WI38 (cell line): ENCODE measurements at regions not wholly inside any gene's neighbourhood (a gene's known extent, or its start where the extent isn't known, plus 50 kb on each side); places are given as distances from the start of the nearest gene placed in this dataset.

ENCODE experiments used
- H3K4me3 ChIP-seq: 2 replicates; pipeline ENCODE4 v1.5.1; 2011; ENCODE audit warnings: low read depth, mild to moderate bottlenecking, control low read depth, low read length
- TF ChIP-seq, protein P1 (sequence below): IDR thresholded peaks from 2 replicates; pipeline ENCODE4 v1.5.1; 2012; ENCODE audit warnings: low read depth, mild to moderate bottlenecking, control low read depth, low read length

DNA sequence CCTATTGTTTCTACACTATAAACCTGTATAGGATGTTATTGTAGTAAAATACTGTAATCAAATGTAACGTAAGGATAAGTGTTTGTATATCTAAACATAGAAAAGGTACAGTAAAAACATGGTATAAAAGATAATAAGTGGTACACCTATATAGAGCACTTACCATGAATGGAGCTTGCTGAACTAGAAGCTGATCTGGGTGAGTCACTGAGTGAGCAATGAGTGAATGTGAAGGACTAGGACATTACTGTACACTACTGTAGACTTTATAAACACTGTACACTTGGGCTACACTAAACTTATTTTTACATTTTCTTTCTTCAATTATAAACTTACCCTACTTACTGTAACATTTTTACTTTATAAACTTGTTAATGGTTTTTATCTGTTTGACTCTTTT lies 732.9 kb upstream of the LRRN3 start:
- TF ChIP-seq, protein P1, sequence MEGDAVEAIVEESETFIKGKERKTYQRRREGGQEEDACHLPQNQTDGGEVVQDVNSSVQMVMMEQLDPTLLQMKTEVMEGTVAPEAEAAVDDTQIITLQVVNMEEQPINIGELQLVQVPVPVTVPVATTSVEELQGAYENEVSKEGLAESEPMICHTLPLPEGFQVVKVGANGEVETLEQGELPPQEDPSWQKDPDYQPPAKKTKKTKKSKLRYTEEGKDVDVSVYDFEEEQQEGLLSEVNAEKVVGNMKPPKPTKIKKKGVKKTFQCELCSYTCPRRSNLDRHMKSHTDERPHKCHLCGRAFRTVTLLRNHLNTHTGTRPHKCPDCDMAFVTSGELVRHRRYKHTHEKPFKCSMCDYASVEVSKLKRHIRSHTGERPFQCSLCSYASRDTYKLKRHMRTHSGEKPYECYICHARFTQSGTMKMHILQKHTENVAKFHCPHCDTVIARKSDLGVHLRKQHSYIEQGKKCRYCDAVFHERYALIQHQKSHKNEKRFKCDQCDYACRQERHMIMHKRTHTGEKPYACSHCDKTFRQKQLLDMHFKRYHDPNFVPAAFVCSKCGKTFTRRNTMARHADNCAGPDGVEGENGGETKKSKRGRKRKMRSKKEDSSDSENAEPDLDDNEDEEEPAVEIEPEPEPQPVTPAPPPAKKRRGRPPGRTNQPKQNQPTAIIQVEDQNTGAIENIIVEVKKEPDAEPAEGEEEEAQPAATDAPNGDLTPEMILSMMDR, result no peak
- H3K4me3 ChIP-seq, result no peak overlapping the region

DNA sequence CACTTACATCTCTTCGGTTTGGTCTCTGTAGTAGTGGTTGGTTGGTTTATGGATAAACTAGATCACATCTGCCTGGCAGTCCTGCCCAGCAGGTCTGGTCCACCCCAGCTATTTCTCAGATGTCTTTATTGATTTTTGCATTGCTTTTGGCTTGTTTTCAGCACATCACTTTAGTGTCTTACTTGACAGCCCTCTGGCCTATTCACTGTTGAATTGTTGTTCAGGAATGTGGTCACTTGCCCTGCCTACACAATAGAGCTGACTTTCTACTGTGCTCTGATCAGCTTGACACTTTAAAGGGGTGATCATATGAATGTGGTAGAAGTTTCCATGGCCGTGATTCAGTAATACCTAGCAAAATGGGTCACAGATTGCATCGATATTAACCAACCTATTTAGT lies 719.2 kb upstream of the LRRN3 start:
- no peak overlapping the region for H3K4me3 ChIP-seq
- TF ChIP-seq, protein P1, result no peak

DNA sequence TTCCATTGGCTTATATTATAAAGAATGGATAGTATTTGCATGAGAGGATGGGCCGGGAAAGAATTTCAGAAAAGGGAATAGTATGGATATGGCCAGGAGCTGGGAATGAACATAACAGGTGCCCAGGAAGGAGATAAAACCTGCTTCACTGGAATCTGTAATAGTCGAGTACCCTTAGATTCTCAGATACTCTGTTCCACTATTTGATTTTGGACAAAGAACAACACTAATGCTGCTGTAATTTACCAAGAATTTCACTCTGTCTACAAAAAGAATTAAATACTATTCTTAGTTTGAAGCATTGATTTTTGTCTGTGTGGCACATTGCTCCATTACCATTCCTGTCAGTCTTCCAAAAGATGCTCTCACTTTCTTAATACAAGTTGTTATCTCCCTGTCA lies 718.2 kb upstream of the LRRN3 start:
- no peak overlapping the region for H3K4me3 ChIP-seq
- TF ChIP-seq, protein P1, result no peak

DNA sequence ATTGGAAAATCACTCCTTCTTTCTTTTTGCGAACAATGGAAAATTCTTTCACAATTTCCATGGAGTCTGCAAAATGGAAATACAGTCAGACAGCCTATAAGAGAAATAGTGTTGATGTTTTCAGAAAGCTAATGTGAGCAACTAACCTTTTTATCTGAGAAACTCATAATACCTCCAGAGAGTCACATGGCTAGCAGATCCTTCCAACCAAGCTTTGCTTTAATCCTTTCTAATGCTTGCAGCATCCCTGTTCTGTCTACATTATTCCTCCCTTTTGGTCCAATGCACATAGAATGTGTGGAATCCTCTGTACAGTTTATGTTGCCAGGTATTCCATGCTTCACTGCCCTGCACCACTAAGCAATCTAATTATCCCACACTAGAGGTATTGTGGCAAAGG lies 717.5 kb upstream of the LRRN3 start:
- TF ChIP-seq, protein P1, result no peak
- no peak overlapping the region for H3K4me3 ChIP-seq

DNA sequence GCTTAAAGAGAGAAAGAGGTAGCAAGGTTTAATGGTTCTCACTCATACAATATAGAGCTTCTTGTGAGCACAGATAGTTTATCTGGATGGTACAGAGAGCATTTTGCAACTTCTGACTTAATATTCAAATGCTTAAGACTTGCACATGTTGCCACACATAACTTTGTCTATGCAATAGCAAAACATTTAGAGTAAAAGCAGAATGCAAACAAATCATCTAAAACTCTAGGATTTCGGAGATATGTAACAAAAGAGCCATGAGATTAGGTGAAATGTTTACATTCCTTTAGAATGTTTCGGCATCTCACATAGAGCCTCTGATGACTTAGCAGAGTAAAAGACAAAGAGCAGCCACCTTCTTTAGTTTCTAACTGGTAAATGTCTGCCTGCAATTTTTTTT lies 717.1 kb upstream of the LRRN3 start:
- TF ChIP-seq, protein P1, result no peak

DNA sequence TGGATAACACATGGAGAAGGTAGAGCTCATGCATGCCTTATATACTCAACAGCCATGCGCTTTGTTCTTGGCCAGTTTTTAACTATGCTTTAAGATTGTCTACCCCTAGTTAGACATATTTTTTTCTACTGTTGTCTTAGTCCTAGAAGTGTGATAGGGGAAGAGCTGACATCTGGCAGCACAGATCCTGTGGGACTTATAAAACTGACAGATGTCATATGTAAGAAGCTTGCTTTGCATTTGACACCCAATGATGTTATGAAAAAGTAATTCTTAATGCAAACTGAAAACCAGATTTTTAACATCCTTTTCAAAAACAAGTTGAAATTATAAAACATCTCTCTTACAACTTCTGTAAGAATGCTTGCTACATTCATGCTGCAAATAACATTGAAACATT lies 715.9 kb upstream of the LRRN3 start:
- H3K4me3 ChIP-seq, result no peak overlapping the region
- TF ChIP-seq, protein P1, result no peak

More for the DNA sequence above, 717.1 kb upstream of the LRRN3 start:
- H3K4me3 ChIP-seq, result no peak overlapping the region

DNA sequence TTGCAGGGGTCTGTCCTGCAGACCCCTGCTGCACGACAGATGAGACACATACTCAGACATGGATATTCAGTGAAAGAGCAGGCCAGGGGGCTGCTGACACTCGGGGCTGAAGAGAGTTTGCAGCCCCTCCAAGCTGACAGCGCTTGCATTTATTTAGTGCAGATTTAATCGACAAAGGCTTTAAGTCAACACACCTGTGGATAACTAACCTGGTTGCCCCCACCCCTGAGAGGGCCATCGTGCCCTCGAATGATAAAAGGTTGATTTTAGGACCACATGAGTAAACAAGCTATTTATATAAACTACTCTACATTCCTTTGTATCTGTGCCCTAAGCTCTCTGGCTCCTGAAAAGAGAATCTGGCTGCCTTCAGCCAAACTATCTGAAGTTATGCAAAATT lies 708.2 kb upstream of the LRRN3 start:
- H3K4me3 ChIP-seq, result no peak overlapping the region
- TF ChIP-seq, protein P1, result no peak

DNA sequence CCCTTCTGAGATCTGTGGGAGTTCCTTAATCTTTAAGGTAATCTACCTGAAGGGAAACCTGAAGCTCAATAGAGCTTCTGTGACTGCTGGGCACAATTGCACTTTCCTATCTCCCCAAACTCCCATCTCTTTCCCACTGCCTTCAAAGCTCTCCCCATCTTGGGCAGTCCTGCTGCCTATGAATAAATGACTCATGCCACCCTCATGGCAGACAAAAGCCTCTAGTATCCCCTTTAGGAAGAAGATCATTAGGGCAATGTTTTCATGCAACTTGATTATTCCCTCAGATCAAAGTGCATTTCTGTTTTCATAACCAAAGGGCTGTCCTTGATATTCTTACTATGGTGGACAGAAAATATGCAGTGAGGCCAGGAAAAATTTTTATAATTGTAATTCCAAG lies 704.9 kb upstream of the LRRN3 start:
- TF ChIP-seq, protein P1, result no peak
- H3K4me3 ChIP-seq, result no peak overlapping the region
